Activated naive CD8-positive, alpha-beta T cell (primary cell): ENCODE measurements at regions not wholly inside any gene's neighbourhood (a gene's known extent, or its start where the extent isn't known, plus 50 kb on each side); places are given as distances from the start of the nearest gene placed in this dataset.

ENCODE experiments used
- H3K27ac Mint-ChIP-seq: one replicate; pipeline ENCODE4 v1.8.0; 2021; ENCODE audit warnings: mixed read lengths
- H3K27me3 Mint-ChIP-seq: one replicate; pipeline ENCODE4 v1.8.0; 2021; ENCODE audit warnings: mixed read lengths
- H3K36me3 Mint-ChIP-seq: one replicate; pipeline ENCODE4 v1.8.0; 2021; ENCODE audit warnings: mixed read lengths
- H3K4me1 Mint-ChIP-seq: one replicate; pipeline ENCODE4 v1.8.0; 2021; ENCODE audit warnings: low read depth, mixed read lengths
- H3K4me3 Mint-ChIP-seq: one replicate; pipeline ENCODE4 v1.8.0; 2021; ENCODE audit warnings: mild to moderate bottlenecking, mixed read lengths
- H3K9me3 Mint-ChIP-seq: one replicate; pipeline ENCODE4 v1.8.0; 2021; ENCODE audit warnings: low read depth, mixed read lengths

GRCh38 chr3:13254028-13254951 lies 165.8 kb downstream of the NUP210 start:
- no peaks in the 10 kb centered on the region for H3K9me3 Mint-ChIP-seq
- no peak overlapping the region for H3K27ac Mint-ChIP-seq
- H3K36me3 Mint-ChIP-seq: no peaks in the 10 kb centered on the region
- H3K4me3 Mint-ChIP-seq: no peak overlapping the region
- H3K27me3 Mint-ChIP-seq: peaks cover 2% of the 10 kb centered on the region
- no peaks in the 10 kb centered on the region for H3K4me1 Mint-ChIP-seq

DNA sequence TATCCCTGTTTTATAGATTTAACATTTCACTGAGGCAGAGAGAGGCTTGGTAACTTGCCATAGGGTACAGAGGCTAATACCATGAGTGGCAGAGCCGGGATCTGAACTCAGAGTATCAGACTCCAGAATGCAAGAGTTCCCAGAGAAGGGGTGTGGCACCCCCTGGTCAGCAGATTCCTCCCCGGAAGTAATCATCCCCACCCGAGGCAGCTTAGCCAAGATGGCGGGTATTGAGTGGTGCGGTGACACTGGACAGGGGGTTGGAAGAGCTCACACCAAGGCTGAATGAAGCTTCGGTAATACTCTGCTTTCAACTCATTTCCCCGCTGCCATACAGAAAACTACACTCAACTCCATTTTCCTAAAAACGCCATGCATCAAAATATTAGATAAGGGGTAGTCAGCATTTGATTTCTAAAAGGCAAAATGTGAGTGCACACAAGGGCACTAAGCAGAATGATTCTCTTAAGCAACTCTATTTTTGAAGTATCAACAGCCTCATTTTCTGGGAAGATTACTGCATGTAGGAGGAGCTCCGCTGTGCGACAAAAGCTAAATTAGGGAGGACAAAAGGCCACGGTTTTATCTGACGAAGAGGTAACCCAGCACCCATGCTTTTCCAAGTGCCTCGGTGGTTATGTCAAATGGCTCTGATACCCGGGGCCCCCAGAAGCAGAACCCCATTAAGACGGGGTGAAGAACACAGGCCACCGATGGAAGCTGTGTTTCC lies 166.7 kb downstream of the NUP210 start:
- Mint-ChIP-seq H3K27me3 (peaks cover 2% of the 10 kb centered on the region), H3K4me1 (no peaks in the 10 kb centered on the region), H3K36me3 (no peaks in the 10 kb centered on the region), H3K27ac (no peak overlapping the region), H3K4me3 (no peak overlapping the region), H3K9me3 (no peaks in the 10 kb centered on the region)

DNA sequence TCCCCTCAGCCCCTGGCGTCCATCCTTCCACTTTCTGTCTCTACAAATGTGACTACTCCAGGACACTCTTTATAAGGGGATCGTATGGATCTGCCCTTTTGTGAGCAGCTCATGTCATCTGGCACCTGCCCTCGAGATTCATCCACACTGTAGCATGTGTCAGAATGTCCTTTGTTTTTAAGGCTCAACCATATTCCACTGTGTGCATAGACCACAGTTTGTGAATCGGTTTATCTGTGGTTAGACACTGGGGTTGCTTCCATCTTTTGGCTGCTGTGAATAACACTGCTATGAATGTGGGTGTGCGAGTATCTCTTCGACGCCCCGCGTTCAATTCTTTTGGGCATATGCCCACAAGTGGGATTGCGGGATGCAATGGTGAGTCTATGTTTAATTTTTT lies 167.9 kb downstream of the NUP210 start:
- Mint-ChIP-seq H3K4me1 (no peaks in the 10 kb centered on the region), H3K9me3 (no peaks in the 10 kb centered on the region), H3K4me3 (no peak overlapping the region), H3K27me3 (peaks cover 2% of the 10 kb centered on the region), H3K36me3 (no peaks in the 10 kb centered on the region), H3K27ac (no peak overlapping the region)

DNA sequence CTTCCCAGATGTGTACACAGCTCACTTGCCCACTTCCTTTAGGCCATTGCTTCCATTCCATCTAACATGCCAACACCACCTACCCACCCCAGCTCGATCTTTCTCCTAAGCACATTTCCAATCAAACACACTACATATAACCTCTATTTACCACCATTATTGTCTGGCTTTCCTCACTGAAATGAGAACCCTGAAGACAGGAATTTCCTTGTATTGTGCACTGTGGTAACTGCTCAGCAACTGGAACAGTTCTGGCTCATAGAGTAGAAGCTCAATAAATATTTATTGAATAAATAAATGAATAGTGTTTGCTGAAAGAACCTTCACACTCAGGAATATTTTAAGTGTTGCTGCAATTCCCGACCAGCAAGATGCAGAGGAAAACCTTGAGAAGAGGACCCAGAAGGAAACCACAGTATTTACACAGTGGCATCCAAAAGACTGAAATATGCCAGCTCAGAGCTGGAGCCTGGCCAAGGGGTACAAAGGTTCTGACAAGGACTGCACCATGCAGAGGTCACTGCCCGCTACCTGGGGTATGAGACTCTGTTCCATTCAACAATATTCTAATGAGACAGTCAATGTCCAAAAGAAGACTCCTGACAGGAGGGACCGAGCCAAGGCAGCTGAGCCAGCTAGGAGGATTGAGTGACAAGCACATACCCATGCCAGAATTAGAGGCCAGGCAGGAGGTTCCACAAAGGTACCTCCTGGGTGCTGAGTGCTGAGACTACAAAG lies 168.8 kb downstream of the NUP210 start:
- no peaks in the 10 kb centered on the region for H3K9me3 Mint-ChIP-seq
- H3K4me1 Mint-ChIP-seq: no peaks in the 10 kb centered on the region
- peaks cover 2% of the 10 kb centered on the region for H3K27me3 Mint-ChIP-seq
- no peak overlapping the region for H3K4me3 Mint-ChIP-seq
- H3K27ac Mint-ChIP-seq: no peak overlapping the region
- no peaks in the 10 kb centered on the region for H3K36me3 Mint-ChIP-seq

DNA sequence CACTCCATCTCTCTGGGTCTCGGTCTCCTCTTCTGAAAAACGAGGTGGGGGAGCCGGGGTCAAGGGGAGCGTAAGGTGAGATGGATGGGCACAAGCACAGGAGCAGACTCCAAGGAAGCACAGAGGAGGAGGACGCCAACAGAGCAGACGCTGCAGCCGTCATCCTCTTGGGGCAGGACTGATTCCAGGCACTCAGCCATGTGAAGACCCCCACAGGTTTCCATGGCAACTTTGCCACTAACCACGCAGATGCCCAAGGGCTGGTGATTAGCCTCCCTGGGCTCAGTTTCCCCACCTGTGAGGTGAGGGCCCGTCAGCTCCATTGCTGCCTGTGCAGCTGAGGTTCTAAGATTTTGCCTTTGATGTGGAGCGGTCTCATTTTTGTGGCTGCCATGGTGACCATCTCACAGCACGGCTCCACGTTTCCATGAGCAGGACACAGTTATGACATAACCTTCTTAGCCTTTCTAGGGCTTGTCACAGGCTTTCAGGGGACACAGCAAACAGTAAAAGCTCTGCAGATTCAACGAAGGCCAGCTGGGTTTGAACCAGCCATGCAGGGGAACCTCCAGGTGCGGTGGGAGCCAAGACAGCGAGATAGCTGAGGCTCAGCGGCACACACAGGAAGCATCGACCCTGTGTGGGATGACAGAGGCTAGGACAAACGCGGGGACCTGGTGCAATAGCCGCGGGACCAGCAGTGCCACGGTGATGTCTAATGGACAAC lies 170.3 kb downstream of the NUP210 start:
- Mint-ChIP-seq H3K9me3 (no peaks in the 10 kb centered on the region), H3K27ac (no peak overlapping the region), H3K36me3 (no peaks in the 10 kb centered on the region), H3K4me1 (no peaks in the 10 kb centered on the region), H3K4me3 (no peak overlapping the region), H3K27me3 (peaks cover 2% of the 10 kb centered on the region)

DNA sequence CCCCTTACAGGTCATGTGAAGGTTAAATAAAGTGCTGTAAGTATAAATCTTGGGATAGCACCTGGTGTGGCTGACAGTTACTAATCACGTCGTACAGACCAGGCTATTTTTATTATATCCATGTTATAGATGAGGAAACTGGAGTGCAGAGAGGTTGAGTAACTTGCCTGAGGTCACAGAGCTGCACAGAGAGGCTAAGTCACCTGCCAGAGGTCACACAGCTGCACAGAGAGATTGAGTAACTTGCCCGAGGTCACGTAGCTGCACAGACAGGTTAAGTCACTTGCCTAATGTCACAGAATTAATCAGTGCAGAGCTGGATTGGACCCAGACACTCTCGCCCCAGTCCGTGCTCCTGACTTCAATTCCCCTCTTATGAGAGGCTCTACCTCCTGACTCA lies 171.5 kb downstream of the NUP210 start:
- H3K4me1 Mint-ChIP-seq: no peaks in the 10 kb centered on the region
- no peaks in the 10 kb centered on the region for H3K36me3 Mint-ChIP-seq
- H3K4me3 Mint-ChIP-seq: no peak overlapping the region
- no peak overlapping the region for H3K27ac Mint-ChIP-seq
- H3K9me3 Mint-ChIP-seq: no peaks in the 10 kb centered on the region
- H3K27me3 Mint-ChIP-seq: peaks cover 2% of the 10 kb centered on the region

DNA sequence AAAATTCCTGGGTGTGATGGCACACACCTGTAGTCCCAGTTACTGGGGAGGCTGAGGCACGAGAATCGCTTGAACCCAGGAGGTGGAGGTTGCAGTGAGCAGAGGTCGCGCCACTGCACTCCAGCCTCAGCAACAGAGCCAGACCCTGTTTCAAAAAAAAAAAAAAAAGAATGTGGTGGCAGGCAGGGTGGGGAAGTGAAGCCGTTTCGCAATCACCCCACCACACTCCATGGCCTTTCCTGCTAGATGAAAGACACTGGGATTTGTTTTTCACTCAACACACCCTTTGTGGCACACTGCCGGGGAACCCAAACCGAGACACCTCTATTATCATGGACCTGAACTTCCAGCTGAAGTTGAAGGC lies 172.4 kb upstream of the IQSEC1 start:
- no peaks in the 10 kb centered on the region for H3K4me1 Mint-ChIP-seq
- no peaks in the 10 kb centered on the region for H3K36me3 Mint-ChIP-seq
- no peaks in the 10 kb centered on the region for H3K9me3 Mint-ChIP-seq
- no peak overlapping the region for H3K4me3 Mint-ChIP-seq
- no peak overlapping the region for H3K27ac Mint-ChIP-seq
- no peaks in the 10 kb centered on the region for H3K27me3 Mint-ChIP-seq

- Mint-ChIP-seq H3K27ac (no peak overlapping the region), H3K9me3 (no peaks in the 10 kb centered on the region), H3K27me3 (no peaks in the 10 kb centered on the region), H3K4me3 (no peak overlapping the region), H3K36me3 (no peaks in the 10 kb centered on the region), H3K4me1 (no peaks in the 10 kb centered on the region)
These were observed 170.4 kb upstream of the IQSEC1 start for GRCh38 chr3:13243586-13243985.

- Mint-ChIP-seq H3K27me3 (no peaks in the 10 kb centered on the region), H3K4me1 (no peaks in the 10 kb centered on the region), H3K27ac (no peak overlapping the region), H3K9me3 (no peaks in the 10 kb centered on the region), H3K36me3 (no peaks in the 10 kb centered on the region), H3K4me3 (no peak overlapping the region)
These were observed 169.1 kb upstream of the IQSEC1 start for GRCh38 chr3:13242364-13242737.

DNA sequence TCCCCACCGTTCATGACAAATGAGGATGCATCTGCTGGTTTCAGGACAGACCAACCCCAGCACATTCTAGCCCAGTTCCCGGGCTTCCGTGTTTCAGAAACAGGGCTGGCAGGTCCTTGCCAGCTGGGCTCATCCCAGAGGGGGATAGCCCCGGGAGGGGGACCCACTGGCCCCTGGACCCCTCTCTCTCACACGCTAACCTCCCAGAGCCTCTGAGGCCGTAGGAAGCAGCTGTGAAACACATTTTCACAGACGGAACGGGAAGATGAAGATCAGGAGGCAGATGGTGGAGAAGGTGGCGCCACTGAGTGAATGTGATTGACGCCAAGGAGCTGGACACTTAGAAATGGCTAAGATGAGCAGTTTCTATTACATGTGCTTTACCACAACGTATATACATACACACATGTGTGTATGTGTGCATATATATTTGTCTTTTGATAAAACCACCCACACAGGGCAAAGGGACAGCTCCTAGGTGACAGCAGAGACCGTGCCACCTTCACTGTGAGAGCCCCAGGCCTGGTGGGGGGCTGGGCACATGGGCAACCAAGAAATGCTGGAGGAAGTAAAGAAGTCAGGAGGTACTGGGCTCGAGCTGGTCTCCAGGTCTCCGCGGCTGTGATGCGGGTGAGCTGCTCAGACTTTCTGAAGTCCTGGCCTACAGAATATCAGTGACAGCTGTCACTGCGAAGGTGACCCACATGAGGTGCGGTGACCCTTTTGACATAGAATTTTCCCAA lies 168.6 kb upstream of the IQSEC1 start:
- no peak overlapping the region for H3K27ac Mint-ChIP-seq
- no peak overlapping the region for H3K4me3 Mint-ChIP-seq
- no peaks in the 10 kb centered on the region for H3K9me3 Mint-ChIP-seq
- H3K4me1 Mint-ChIP-seq: no peaks in the 10 kb centered on the region
- H3K27me3 Mint-ChIP-seq: no peaks in the 10 kb centered on the region
- H3K36me3 Mint-ChIP-seq: no peaks in the 10 kb centered on the region

GRCh38 chr3:13240928-13241618 lies 167.8 kb upstream of the IQSEC1 start:
- Mint-ChIP-seq H3K4me1 (peaks cover under 1% of the 10 kb centered on the region), H3K36me3 (no peaks in the 10 kb centered on the region), H3K9me3 (no peaks in the 10 kb centered on the region), H3K27me3 (no peaks in the 10 kb centered on the region), H3K27ac (no peak overlapping the region), H3K4me3 (no peak overlapping the region)

- no peak overlapping the region for H3K27ac Mint-ChIP-seq
- H3K9me3 Mint-ChIP-seq: no peaks in the 10 kb centered on the region
- H3K4me3 Mint-ChIP-seq: no peak overlapping the region
- no peaks in the 10 kb centered on the region for H3K27me3 Mint-ChIP-seq
- peaks cover 15% of the 10 kb centered on the region for H3K4me1 Mint-ChIP-seq
- H3K36me3 Mint-ChIP-seq: no peaks in the 10 kb centered on the region
These were observed 166.2 kb upstream of the IQSEC1 start for GRCh38 chr3:13239467-13239760.

GRCh38 chr3:13238687-13239466 lies 165.6 kb upstream of the IQSEC1 start:
- Mint-ChIP-seq H3K4me3 (no peak overlapping the region), H3K27ac (no peak overlapping the region), H3K9me3 (no peaks in the 10 kb centered on the region), H3K27me3 (no peaks in the 10 kb centered on the region), H3K4me1 (peaks cover 21% of the 10 kb centered on the region), H3K36me3 (no peaks in the 10 kb centered on the region)
